Endothelial cell of umbilical vein (primary cell): ENCODE measurements at regions not wholly inside any gene's neighbourhood (a gene's known extent, or its start where the extent isn't known, plus 50 kb on each side); places are given as distances from the start of the nearest gene placed in this dataset.

Source experiments
- BruUV-seq: library from RNA; stranded (reverse); fragments of 400-500 nt; replicated peaks from 2 replicates; lab custom pipeline; 2021; lab: Mats Ljungman, UMichigan
- CTCF ChIA-PET: fragments of 300-600, 350-600 bp; sonication (Branson Sonifier 250); formaldehyde crosslinking; loops from one replicate; lab custom pipeline; 2021; ENCODE audit warnings: antibody characterized with exemption, inconsistent platforms; lab: Charles Lee
- POLR2A ChIA-PET: fragments of 300-600, 350-600 bp; sonication (Branson Sonifier 250); formaldehyde crosslinking; loops from one replicate; lab custom pipeline; 2021; ENCODE audit warnings: antibody characterized with exemption, inconsistent platforms; lab: Charles Lee
- DNase-seq: peaks from one replicate; pipeline ENCODE4 v3.0.0-alpha.2; 2011; ENCODE audit warnings: low read depth, low spot score
- FAIRE-seq: peaks from 2 replicates; lab custom pipeline; 2011; peaks lifted over from hg19 to GRCh38; lab: Jason Lieb, UNC
- H2AFZ ChIP-seq: 2 replicates; pipeline ENCODE4 v1.6.0; 2012; ENCODE audit warnings: low read depth, low read length, control low read depth, inconsistent platforms
- H3K27ac ChIP-seq: 2 replicates; pipeline ENCODE4 v1.5.1; 2011; ENCODE audit warnings: low read depth, mild to moderate bottlenecking, control low read depth, low read length, moderate library complexity; ENCODE audit not compliant: insufficient read depth
- H3K27me3 ChIP-seq, 2 experiments: 2 replicates each; pipeline versions ENCODE4 v1.6.0 to v1.6.1; 2011; ENCODE audit warnings: low read length in 2 of 2, mixed read lengths in 1 of 2; ENCODE audit not compliant: control insufficient read depth in 2 of 2, insufficient read depth in 2 of 2
- H3K36me3 ChIP-seq, 2 experiments: 2 replicates in 1 of 2; 3 replicates in 1 of 2; pipeline ENCODE4 v1.5.1; 2011; ENCODE audit warnings: low read length in 2 of 2, mild to moderate bottlenecking in 1 of 2, moderate library complexity in 1 of 2; ENCODE audit not compliant: control insufficient read depth in 2 of 2, insufficient read depth in 2 of 2; ENCODE audit errors: extremely low read depth in 1 of 2
- H3K4me1 ChIP-seq: 3 replicates; pipeline ENCODE4 v1.5.1; 2011; ENCODE audit warnings: mild to moderate bottlenecking, low read length; ENCODE audit not compliant: control insufficient read depth, insufficient read depth; ENCODE audit errors: extremely low read depth
- H3K4me2 ChIP-seq: 2 replicates; pipeline ENCODE4 v1.6.1; 2011; ENCODE audit warnings: low read length, control low read depth, mixed read lengths; ENCODE audit not compliant: insufficient read depth
- H3K4me3 ChIP-seq, 3 experiments: fragments of 200-600 bp in 1 of 3; sonication (generic), shearing (Covaris generic) in 1 of 3; replicated peaks in 1 of 3; 2 replicates each; pipeline ENCODE4 v1.5.1; 2011 to 2016; ENCODE audit warnings: control low read depth in 3 of 3, low read length in 3 of 3, mild to moderate bottlenecking in 2 of 3, inconsistent platforms in 1 of 3, low read depth in 1 of 3, moderate library complexity in 1 of 3; ENCODE audit not compliant: insufficient read depth in 1 of 3
- H3K79me2 ChIP-seq: 2 replicates; pipeline ENCODE4 v1.6.0; 2012; ENCODE audit warnings: low read length, inconsistent platforms; ENCODE audit not compliant: control insufficient read depth, insufficient read depth
- H3K9ac ChIP-seq: replicated peaks from 2 replicates; pipeline ENCODE3; 2011; ENCODE audit warnings: low read length, control low read depth; ENCODE audit not compliant: insufficient read depth; ENCODE audit errors: extremely low read depth
- H3K9me1 ChIP-seq: replicated peaks from 3 replicates; pipeline ENCODE4 v1.6.0; 2011; ENCODE audit warnings: mild to moderate bottlenecking, low read length; ENCODE audit not compliant: control insufficient read depth, insufficient read depth; ENCODE audit errors: extremely low read depth
- H3K9me3 ChIP-seq: replicated peaks from 2 replicates; pipeline ENCODE4 v1.5.1; 2012; ENCODE audit warnings: low read length, inconsistent platforms; ENCODE audit not compliant: control insufficient read depth, insufficient read depth
- H4K20me1 ChIP-seq: replicated peaks from 2 replicates; pipeline ENCODE3; 2011; ENCODE audit warnings: mild to moderate bottlenecking, low read length; ENCODE audit not compliant: control insufficient read depth, insufficient read depth; ENCODE audit errors: extremely low read depth
- CTCF ChIP-seq, 2 donors: IDR thresholded peaks; 1 replicate in 1 of 2; 2 replicates in 1 of 2; pipeline ENCODE4 v1.5.1; 2011; ENCODE audit warnings: low read length in 2 of 2, mild to moderate bottlenecking in 2 of 2, moderate library complexity in 2 of 2, control low read depth in 1 of 2, inconsistent platforms in 1 of 2, low read depth in 1 of 2; ENCODE audit not compliant: insufficient read depth in 1 of 2; ENCODE audit errors: extremely low read depth in 1 of 2
- EZH2 ChIP-seq: IDR thresholded peaks from 2 replicates; pipeline ENCODE4 v1.6.1; 2012; ENCODE audit warnings: borderline replicate concordance, low read depth, mild to moderate bottlenecking, moderate library complexity, low read length, inconsistent platforms; ENCODE audit not compliant: severe bottlenecking
- FOS ChIP-seq: IDR thresholded peaks from 2 replicates; pipeline ENCODE4 v1.6.1; 2011; ENCODE audit warnings: mild to moderate bottlenecking, low read length, moderate library complexity, borderline replicate concordance; ENCODE audit not compliant: insufficient read depth
- GATA2 ChIP-seq: IDR thresholded peaks from 2 replicates; pipeline ENCODE4 v1.7.0; 2011; ENCODE audit warnings: low read depth, mild to moderate bottlenecking, moderate library complexity, mixed read lengths, low read length; ENCODE audit not compliant: insufficient read length, insufficient read depth
- JUN ChIP-seq: IDR thresholded peaks from 2 replicates; pipeline ENCODE4 v1.6.1; 2011; ENCODE audit warnings: borderline replicate concordance, low read depth; ENCODE audit not compliant: insufficient read length, insufficient read depth
- MAX ChIP-seq: IDR thresholded peaks from 2 replicates; pipeline ENCODE4 v1.6.1; 2011; ENCODE audit not compliant: insufficient read depth, insufficient read length
- MYC ChIP-seq: IDR thresholded peaks from one replicate; pipeline ENCODE4 v1.6.1; 2011; ENCODE audit warnings: mild to moderate bottlenecking, low read depth, low read length
- POLR2A ChIP-seq: IDR thresholded peaks from 2 replicates; pipeline ENCODE4 v1.6.1; 2012; ENCODE audit warnings: low read depth, mild to moderate bottlenecking, control low read depth, low read length
- POLR2AphosphoS5 ChIP-seq: IDR thresholded peaks from 2 replicates; pipeline ENCODE4 v1.6.1; 2012; ENCODE audit warnings: low read depth, mild to moderate bottlenecking, control low read depth, low read length, moderate library complexity; ENCODE audit not compliant: insufficient read depth
- dilution Hi-C: fragments of 300-500 bp; cut with MboI; formaldehyde crosslinking; loops from one replicate; pipeline ENCODE4 v1.15.0; 2019; ENCODE audit warnings: low sequenced_read_pairs; ENCODE audit not compliant: extremely low pct_ligation_motif_present
- intact Hi-C: fragments of 100-400 bp; cut with micrococcal nuclease; formaldehyde crosslinking; loops from one replicate; pipeline ENCODE4 v1.10.0; 2022

- dilution Hi-C loops: no loop called here
- CTCF ChIA-PET: no interaction called here
- no peaks in the 10 kb centered on the region for H3K36me3 ChIP-seq
Measured at GRCh38 chr18:10068766-10069567, 155.2 kb downstream of the VAPA start.

More at GRCh38 chr18:10068766-10069567, 155.2 kb downstream of the VAPA start:
- Histone ChIP-seq H3K79me2 (no peaks in the 10 kb centered on the region), H4K20me1 (no peaks in the 10 kb centered on the region), H3K4me2 (no peak overlapping the region), H3K27me3 (peaks cover 0 to 2% of the 10 kb centered on the region in 2 experiments), H3K27ac (no peak overlapping the region), H3K9me3 (no peaks in the 10 kb centered on the region), H2AFZ (no peak overlapping the region), H3K4me3 (no peak overlapping the region), H3K4me1 (no peaks in the 10 kb centered on the region), H3K9ac (no peak overlapping the region), H3K9me1 (no peaks in the 10 kb centered on the region)
- no peak for FAIRE-seq
- TF ChIP-seq MAX: no peak
- no peak for TF ChIP-seq POLR2AphosphoS5
- TF ChIP-seq MYC: no peak
- no peak for TF ChIP-seq GATA2
- no peak for TF ChIP-seq EZH2
- no peak for TF ChIP-seq POLR2A
- TF ChIP-seq CTCF (IDR thresholded peaks at IDR 0.05; ENCODE audit: extremely low read depth in 1 of 2, insufficient read depth in 1 of 2, low read depth in 1 of 2, low read length in 2 of 2): no peak
- no peak for TF ChIP-seq JUN
- no peak for TF ChIP-seq FOS
- POLR2A ChIA-PET: no interaction called here
- DNase-seq: no peak
- BruUV-seq: no TSS peak
- intact Hi-C loops: no loop called here
